ENCODE measurements at regions not wholly inside any gene's neighbourhood (a gene's known extent, or its start where the extent isn't known, plus 50 kb on each side); places are given as distances from the start of the nearest gene placed in this dataset.

GRCh38 chr14:95818581-95818980, 58.1 kb upstream of the TUNAR start:
- Histone ChIP-seq H4K91ac (replicated peaks; ENCODE audit: insufficient read length, low read length) (no peak overlapping the region), H2BK12ac (ENCODE audit: low read depth, low read length) (no peak overlapping the region; the same call in 1 of the 2 replicates), H3K36me3 (ENCODE audit: control insufficient read depth in 2 of 4, insufficient read depth in 4 of 4, low read length in 3 of 4) (no peaks in the 10 kb centered on the region), H2AFZ (ENCODE audit: low read length) (no peak overlapping the region), H4K5ac (ENCODE audit: insufficient read length, low read depth, low read length) (no peak overlapping the region), H3K9me3 (ENCODE audit: insufficient read depth in 2 of 2, low read depth in 1 of 2, low read length in 1 of 2) (no peaks in the 10 kb centered on the region), H3K56ac (replicated peaks; ENCODE audit: insufficient read length, low read depth, low read length) (no peak overlapping the region), H3K4ac (replicated peaks; ENCODE audit: insufficient read length, low read depth, low read length) (no peak overlapping the region), H3K23me2 (ENCODE audit: low read depth, low read length) (no peaks in the 10 kb centered on the region), H3K4me3 (ENCODE audit: extremely low read depth in 1 of 4, insufficient read depth in 2 of 4, low read depth in 3 of 4, low read length in 4 of 4) (no peak overlapping the region), H3K27me3 (replicated peaks in 1 of 4; ENCODE audit: control insufficient read depth in 3 of 4, extremely low read depth in 1 of 4, insufficient read depth in 3 of 4, low read length in 3 of 4) (no peaks in the 10 kb centered on the region; a peak in 2 of 7 replicates), H4K8ac (ENCODE audit: extremely low read depth, insufficient read depth, low read length) (no peak overlapping the region), H3K4me1 (replicated peaks in 1 of 4; ENCODE audit: control insufficient read depth in 3 of 4, insufficient read depth in 4 of 4, low read length in 3 of 4) (peaks cover 3 to 23% (median 10%) of the 10 kb centered on the region in 4 experiments; a peak in 6 of 7 replicates), H2AK5ac (ENCODE audit: low read depth, low read length) (no peak overlapping the region), H4K20me1 (replicated peaks in 1 of 2; ENCODE audit: control insufficient read depth in 1 of 2, insufficient read depth in 2 of 2, low read length in 2 of 2) (no peaks in the 10 kb centered on the region), H3K79me1 (ENCODE audit: low read depth, low read length) (no peaks in the 10 kb centered on the region), H3K9ac (replicated peaks in 1 of 4; ENCODE audit: extremely low read depth in 1 of 4, low read depth in 3 of 4, low read length in 3 of 4) (no peak overlapping the region), H2BK20ac (ENCODE audit: low read length) (no peak overlapping the region), H3K27ac (ENCODE audit: low read depth, low read length) (no peak overlapping the region), H3K14ac (ENCODE audit: insufficient read length) (no peak overlapping the region), H2BK120ac (replicated peaks; ENCODE audit: low read depth, low read length) (no peak overlapping the region), H3K4me2 (ENCODE audit: insufficient read depth in 1 of 2, low read depth in 2 of 2, low read length in 2 of 2) (no peak overlapping the region), H3K79me2 (ENCODE audit: control insufficient read depth in 1 of 2, insufficient read depth in 2 of 2, low read length in 2 of 2) (no peaks in the 10 kb centered on the region), H3K23ac (ENCODE audit: insufficient read length) (no peak overlapping the region), H2BK15ac (ENCODE audit: low read length) (no peak overlapping the region), H2BK5ac (ENCODE audit: low read depth, low read length) (0 out of 2 replicates have a peak overlapping the region, but pooled peaks have one; percentile 1), H3K18ac (ENCODE audit: extremely low read depth, low read length) (no peak overlapping the region)
- ChIA-PET POLR2A (ENCODE audit: partially characterized antibody) (interaction anchor here (0.6 kb wide), 1 partner anchor 282 kb away, joined by 3 read pairs; no protein-coding TSS in a partner anchor), CTCF (ENCODE audit: partially characterized antibody) (no interaction called here)
- WGBS, 2 experiments (ENCODE audit: extremely low coverage in 1 of 2, insufficient coverage in 1 of 2, insufficient read length in 1 of 2, insufficient replicate concordance in 2 of 2, low coverage in 1 of 2, low lambda C conversion rate in 2 of 2, missing lambda C conversion rate in 1 of 2), result 82% methylated on average over 5 of the region's 5 CpGs; no CpG with 5 or more reads in 1 of the 2 experiments
- peak in 1 of 2 experiments; percentile 40 for DNase-seq (ENCODE audit: low read depth in 1 of 2, low spot score in 2 of 2)
- no peak for FAIRE-seq
- TF ChIP-seq HDAC6 (IDR thresholded peaks at IDR 0.05; ENCODE audit: low read depth, low read length) (no peak), EP300 (IDR thresholded peaks at IDR 0.05; ENCODE audit: borderline replicate concordance in 1 of 2, low read depth in 2 of 2, low read length in 2 of 2) (no peak), CHD2 (IDR thresholded peaks at IDR 0.05; ENCODE audit: low read length) (no peak), E2F6 (IDR thresholded peaks at IDR 0.05) (no peak), RFX5 (IDR thresholded peaks at IDR 0.05; ENCODE audit: borderline replicate concordance, low read depth, low read length) (no peak), SP4 (IDR thresholded peaks at IDR 0.05; ENCODE audit: low read length) (no peak), EZH2 (IDR thresholded peaks at IDR 0.05; ENCODE audit: low read depth, low read length, severe bottlenecking) (no peak), YY1 (IDR thresholded peaks at IDR 0.05; ENCODE audit: low read depth, low read length) (no peak), MAFK (IDR thresholded peaks at IDR 0.05; ENCODE audit: low read depth, low read length) (no peak), ZNF274 (IDR thresholded peaks at IDR 0.05; ENCODE audit: borderline replicate concordance, extremely low read depth, low read length) (no peak), POLR2AphosphoS5 (IDR thresholded peaks at IDR 0.05; ENCODE audit: low read depth, low read length) (no peak), BRCA1 (IDR thresholded peaks at IDR 0.05; ENCODE audit: low read depth, low read length) (no peak)
- TF ChIP-seq, protein P1, sequence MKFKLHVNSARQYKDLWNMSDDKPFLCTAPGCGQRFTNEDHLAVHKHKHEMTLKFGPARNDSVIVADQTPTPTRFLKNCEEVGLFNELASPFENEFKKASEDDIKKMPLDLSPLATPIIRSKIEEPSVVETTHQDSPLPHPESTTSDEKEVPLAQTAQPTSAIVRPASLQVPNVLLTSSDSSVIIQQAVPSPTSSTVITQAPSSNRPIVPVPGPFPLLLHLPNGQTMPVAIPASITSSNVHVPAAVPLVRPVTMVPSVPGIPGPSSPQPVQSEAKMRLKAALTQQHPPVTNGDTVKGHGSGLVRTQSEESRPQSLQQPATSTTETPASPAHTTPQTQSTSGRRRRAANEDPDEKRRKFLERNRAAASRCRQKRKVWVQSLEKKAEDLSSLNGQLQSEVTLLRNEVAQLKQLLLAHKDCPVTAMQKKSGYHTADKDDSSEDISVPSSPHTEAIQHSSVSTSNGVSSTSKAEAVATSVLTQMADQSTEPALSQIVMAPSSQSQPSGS (IDR thresholded peaks at IDR 0.05; ENCODE audit: low read length), result no peak

Data from H1 (cell line).